A673 (cell line): ENCODE measurements at regions not wholly inside any gene's neighbourhood (a gene's known extent, or its start where the extent isn't known, plus 50 kb on each side); places are given as distances from the start of the nearest gene placed in this dataset.
"Not testable (repeated sequence)": the region's sequence is repeated elsewhere in the genome, so short reads cannot be mapped to it uniquely, and the experiment has no call there.

Experiments used
- BruUV-seq: library from RNA; stranded (reverse); fragments of 400-500 nt; replicated peaks from 2 replicates; lab custom pipeline; 2021; lab: Mats Ljungman, UMichigan
- CTCF ChIA-PET: fragments of 300-600 bp; sonication (Branson Sonifier 250); formaldehyde crosslinking; loops from one replicate; lab custom pipeline; 2022; ENCODE audit warnings: antibody characterized with exemption; lab: Charles Lee
- POLR2A ChIA-PET: fragments of 300-600 bp; sonication (Branson Sonifier 250); formaldehyde crosslinking; loops from one replicate; lab custom pipeline; 2022; ENCODE audit warnings: antibody characterized with exemption; ENCODE audit not compliant: low non-redundant PET; lab: Charles Lee
- DNase-seq: peaks from one replicate; pipeline ENCODE4 v3.0.0-alpha.2; 2015; ENCODE audit warnings: low spot score
- H3K27ac ChIP-seq: fragments of 200-600 bp; sonication (generic); 2 replicates; pipeline ENCODE4 v1.5.1; 2016; ENCODE audit warnings: mixed run types, low read depth, mild to moderate bottlenecking, mixed read lengths, antibody characterized with exemption, low read length; ENCODE audit not compliant: poor library complexity, severe bottlenecking
- H3K27me3 ChIP-seq: fragments of 200-600 bp; sonication (generic); replicated peaks from 2 replicates; pipeline ENCODE4 v1.6.1; 2017; ENCODE audit warnings: mixed run types, low read depth, mild to moderate bottlenecking, mixed read lengths, antibody characterized with exemption, low read length; ENCODE audit not compliant: insufficient read depth, poor library complexity
- H3K36me3 ChIP-seq: fragments of 200-600 bp; sonication (generic); 2 replicates; pipeline ENCODE4 v1.6.1; 2016; ENCODE audit warnings: mixed run types, mild to moderate bottlenecking, mixed read lengths, antibody characterized with exemption, low read length; ENCODE audit not compliant: insufficient read depth, poor library complexity, severe bottlenecking
- H3K4me1 ChIP-seq: fragments of 200-600 bp; sonication (generic); 2 replicates; pipeline ENCODE4 v1.6.1; 2017; ENCODE audit warnings: mixed run types, mild to moderate bottlenecking, mixed read lengths, antibody characterized with exemption, low read length; ENCODE audit not compliant: insufficient read depth, poor library complexity, severe bottlenecking
- H3K4me3 ChIP-seq: fragments of 200-600 bp; sonication (generic); 2 replicates; pipeline ENCODE4 v1.5.1; 2016; ENCODE audit warnings: low read depth, mixed run types, mild to moderate bottlenecking, mixed read lengths, low read length; ENCODE audit not compliant: poor library complexity, severe bottlenecking
- H3K9me3 ChIP-seq: fragments of 200-600 bp; sonication (generic); 2 replicates; pipeline ENCODE4 v1.6.1; 2016; ENCODE audit warnings: mixed run types, low read depth, mild to moderate bottlenecking, mixed read lengths, antibody characterized with exemption, low read length; ENCODE audit not compliant: poor library complexity, severe bottlenecking
- CTCF ChIP-seq: fragments of 300-800, 200-600 bp; sonication (generic); conservative IDR thresholded peaks from 2 replicates; pipeline ENCODE4 v1.5.1; 2017; ENCODE audit warnings: low read depth, mild to moderate bottlenecking, antibody characterized with exemption, low read length, moderate library complexity, mixed read lengths
- EZH2 ChIP-seq: fragments of 200-600 bp; sonication (generic); IDR thresholded peaks from 2 replicates; pipeline ENCODE4 v1.6.1; 2017; ENCODE audit warnings: borderline replicate concordance, low read depth, mild to moderate bottlenecking, mixed read lengths, antibody characterized with exemption, low read length; ENCODE audit not compliant: poor library complexity, severe bottlenecking
- intact Hi-C: fragments of 100-400 bp; cut with micrococcal nuclease; formaldehyde crosslinking; loops from one replicate; pipeline ENCODE4 v1.10.0; 2022; ENCODE audit not compliant: unreplicated experiment

GRCh38 chr7:113281223-113281622, 162.9 kb upstream of the SMIM30 start:
- Histone ChIP-seq H3K27ac (no peak overlapping the region), H3K36me3 (no peaks in the 10 kb centered on the region), H3K27me3 (no peaks in the 10 kb centered on the region), H3K9me3 (peaks cover 2% of the 10 kb centered on the region), H3K4me1 (no peaks in the 10 kb centered on the region), H3K4me3 (no peak overlapping the region)
- TF ChIP-seq EZH2: no peak
- TF ChIP-seq CTCF: no peak
- no TSS peak for BruUV-seq
- POLR2A ChIA-PET: no interaction called here
- DNase-seq: no peak
- intact Hi-C loops: loop anchor here (10.0 kb wide), 1 partner anchor 266 kb away; no protein-coding TSS in a partner anchor
- CTCF ChIA-PET: no interaction called here

- no peaks in the 10 kb centered on the region for H3K4me1 ChIP-seq
- TF ChIP-seq EZH2 (no peak), CTCF (no peak)
- H3K36me3 ChIP-seq: no peaks in the 10 kb centered on the region
- BruUV-seq: no TSS peak
- ChIA-PET CTCF (no interaction called here), POLR2A (no interaction called here)
- peaks cover 12% of the 10 kb centered on the region for H3K9me3 ChIP-seq
- intact Hi-C loops: no loop called here
- no peak overlapping the region for H3K4me3 ChIP-seq
- H3K27ac ChIP-seq: no peak overlapping the region
- DNase-seq: no peak
- H3K27me3 ChIP-seq: no peaks in the 10 kb centered on the region
These were observed 160.9 kb upstream of the SMIM30 start for GRCh38 chr7:113279256-113279655.

- intact Hi-C loops: no loop called here
- TF ChIP-seq EZH2: no peak
- TF ChIP-seq CTCF: no peak
- CTCF ChIA-PET: no interaction called here
- no peaks in the 10 kb centered on the region for H3K4me1 ChIP-seq
- POLR2A ChIA-PET: no interaction called here
- no peak for DNase-seq
- no TSS peak for BruUV-seq
- no peak overlapping the region for H3K4me3 ChIP-seq
- H3K27ac ChIP-seq: no peak overlapping the region
- no peaks in the 10 kb centered on the region for H3K27me3 ChIP-seq
- no peaks in the 10 kb centered on the region for H3K36me3 ChIP-seq
- H3K9me3 ChIP-seq: peaks cover 5% of the 10 kb centered on the region
These were observed 152.4 kb upstream of the SMIM30 start for GRCh38 chr7:113270790-113271189.

GRCh38 chr7:113269592-113269991, 151.2 kb upstream of the SMIM30 start:
- H3K9me3 ChIP-seq, H3K36me3 ChIP-seq, H3K4me1 ChIP-seq, H3K27me3 ChIP-seq, H3K27ac ChIP-seq, POLR2A ChIA-PET, H3K4me3 ChIP-seq, BruUV-seq, DNase-seq, intact Hi-C loops, CTCF ChIA-PET: not testable (repeated sequence)
